ENCODE measurements at regions not wholly inside any gene's neighbourhood (a gene's known extent, or its start where the extent isn't known, plus 50 kb on each side); places are given as distances from the start of the nearest gene placed in this dataset.

DNA sequence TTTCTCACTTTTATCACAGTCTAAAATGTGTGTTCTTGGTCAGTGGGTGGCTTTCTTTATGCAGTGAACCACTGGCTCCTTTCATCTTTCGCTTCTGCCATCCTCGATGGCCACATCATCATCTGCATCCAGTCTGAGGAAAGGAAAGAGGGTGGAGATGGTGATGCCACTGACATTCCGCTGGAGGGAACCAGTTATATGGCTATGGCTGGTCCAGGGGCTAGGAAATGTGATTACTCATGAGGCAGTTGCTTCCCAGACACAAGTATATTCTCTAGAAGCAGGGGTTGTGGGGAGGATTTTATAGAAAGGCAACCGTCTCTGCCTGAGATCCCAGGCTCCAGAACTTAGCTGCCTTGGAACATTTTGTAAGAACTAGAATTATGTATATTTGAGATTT is 246.7 kb upstream of the AZI2 start:
- intact Hi-C loops (cut with micrococcal nuclease): no loop called here
- no peak overlapping the region for H3K27ac ChIP-seq (ENCODE audit: low read length)
- H3K9me3 ChIP-seq (ENCODE audit: control insufficient read depth, insufficient read depth, low read length): no peaks in the 10 kb centered on the region
- H3K36me3 ChIP-seq (ENCODE audit: control insufficient read depth, insufficient read depth, low read length): no peaks in the 10 kb centered on the region
- H3K4me3 ChIP-seq (ENCODE audit: low read length): no peak overlapping the region
- peaks cover 0 to 2% of the 10 kb centered on the region in 2 donors for H3K9me3 Mint-ChIP-seq
- H3K4me1 Mint-ChIP-seq: no peaks in the 10 kb centered on the region
- TF ChIP-seq, protein P1, sequence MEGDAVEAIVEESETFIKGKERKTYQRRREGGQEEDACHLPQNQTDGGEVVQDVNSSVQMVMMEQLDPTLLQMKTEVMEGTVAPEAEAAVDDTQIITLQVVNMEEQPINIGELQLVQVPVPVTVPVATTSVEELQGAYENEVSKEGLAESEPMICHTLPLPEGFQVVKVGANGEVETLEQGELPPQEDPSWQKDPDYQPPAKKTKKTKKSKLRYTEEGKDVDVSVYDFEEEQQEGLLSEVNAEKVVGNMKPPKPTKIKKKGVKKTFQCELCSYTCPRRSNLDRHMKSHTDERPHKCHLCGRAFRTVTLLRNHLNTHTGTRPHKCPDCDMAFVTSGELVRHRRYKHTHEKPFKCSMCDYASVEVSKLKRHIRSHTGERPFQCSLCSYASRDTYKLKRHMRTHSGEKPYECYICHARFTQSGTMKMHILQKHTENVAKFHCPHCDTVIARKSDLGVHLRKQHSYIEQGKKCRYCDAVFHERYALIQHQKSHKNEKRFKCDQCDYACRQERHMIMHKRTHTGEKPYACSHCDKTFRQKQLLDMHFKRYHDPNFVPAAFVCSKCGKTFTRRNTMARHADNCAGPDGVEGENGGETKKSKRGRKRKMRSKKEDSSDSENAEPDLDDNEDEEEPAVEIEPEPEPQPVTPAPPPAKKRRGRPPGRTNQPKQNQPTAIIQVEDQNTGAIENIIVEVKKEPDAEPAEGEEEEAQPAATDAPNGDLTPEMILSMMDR (IDR thresholded peaks at IDR 0.05): no peak
- no peak overlapping the region for H3K27ac Mint-ChIP-seq
- no peak overlapping the region for H3K4me3 Mint-ChIP-seq
- H3K27me3 Mint-ChIP-seq (ENCODE audit: low read depth in 2 of 2): no peaks in the 10 kb centered on the region
- WGBS (ENCODE audit: insufficient coverage): 78% methylated on average over 4 of the region's 4 CpGs
- ATAC-seq (no peak), DNase-seq (no peak)
- H3K36me3 Mint-ChIP-seq: no peaks in the 10 kb centered on the region
- H3K27me3 ChIP-seq (ENCODE audit: control insufficient read depth, insufficient read depth, low read length): no peaks in the 10 kb centered on the region
- no peaks in the 10 kb centered on the region for H3K4me1 ChIP-seq (ENCODE audit: control insufficient read depth, insufficient read depth, low read length)

DNA sequence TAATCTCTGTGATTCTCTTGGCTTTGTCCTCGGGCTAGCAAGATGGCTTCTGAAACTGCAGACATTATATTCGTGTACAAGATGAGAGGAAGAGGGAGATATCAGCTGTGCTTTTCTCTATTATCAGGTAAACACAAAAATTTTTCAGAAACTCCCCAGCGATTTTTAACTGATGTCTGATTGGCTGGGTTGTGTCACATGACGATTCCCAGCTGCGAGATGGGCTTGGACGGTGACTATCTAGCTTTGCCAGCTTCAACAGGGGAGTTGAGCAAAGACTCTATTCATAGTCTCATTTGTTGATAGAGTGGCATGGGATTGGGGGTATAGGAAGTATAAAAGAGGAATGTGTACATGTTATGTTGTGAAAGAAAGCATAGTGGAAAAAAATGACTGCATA is 248.8 kb upstream of the AZI2 start:
- H3K4me1 Mint-ChIP-seq: no peaks in the 10 kb centered on the region

GRCh38 chr3:28598165-28598564 is 249.5 kb upstream of the AZI2 start:
- H3K36me3 Mint-ChIP-seq: no peaks in the 10 kb centered on the region
- ATAC-seq: no peak

More for the DNA sequence above, 248.8 kb upstream of the AZI2 start:
- Histone ChIP-seq H3K36me3 (ENCODE audit: control insufficient read depth, insufficient read depth, low read length) (no peaks in the 10 kb centered on the region), H3K27me3 (ENCODE audit: control insufficient read depth, insufficient read depth, low read length) (no peaks in the 10 kb centered on the region), H3K4me3 (ENCODE audit: low read length) (no peak overlapping the region), H3K4me1 (ENCODE audit: control insufficient read depth, insufficient read depth, low read length) (no peaks in the 10 kb centered on the region), H3K9me3 (ENCODE audit: control insufficient read depth, insufficient read depth, low read length) (no peaks in the 10 kb centered on the region), H3K27ac (ENCODE audit: low read length) (no peak overlapping the region)
- H3K36me3 Mint-ChIP-seq: no peaks in the 10 kb centered on the region
- H3K27me3 Mint-ChIP-seq (ENCODE audit: low read depth in 2 of 2): no peaks in the 10 kb centered on the region
- WGBS (ENCODE audit: insufficient coverage): 91% methylated on average over 5 of the region's 6 CpGs
- peaks cover 2 to 3% of the 10 kb centered on the region in 2 donors for H3K9me3 Mint-ChIP-seq
- H3K4me3 Mint-ChIP-seq: no peak overlapping the region
- intact Hi-C loops (cut with micrococcal nuclease): no loop called here
- H3K27ac Mint-ChIP-seq: no peak overlapping the region
- no peak for ATAC-seq
- DNase-seq: no peak
- TF ChIP-seq, protein P1 (IDR thresholded peaks at IDR 0.05): no peak

GRCh38 chr3:28601291-28601690 is 252.7 kb upstream of the AZI2 start:
- no peak overlapping the region for H3K27ac Mint-ChIP-seq
- no peak overlapping the region for H3K4me3 Mint-ChIP-seq
- Histone ChIP-seq H3K27me3 (ENCODE audit: control insufficient read depth, insufficient read depth, low read length) (no peaks in the 10 kb centered on the region), H3K4me1 (ENCODE audit: control insufficient read depth, insufficient read depth, low read length) (no peaks in the 10 kb centered on the region), H3K4me3 (ENCODE audit: low read length) (no peak overlapping the region), H3K36me3 (ENCODE audit: control insufficient read depth, insufficient read depth, low read length) (no peaks in the 10 kb centered on the region), H3K27ac (ENCODE audit: low read length) (no peak overlapping the region), H3K9me3 (ENCODE audit: control insufficient read depth, insufficient read depth, low read length) (no peaks in the 10 kb centered on the region)
- H3K9me3 Mint-ChIP-seq: peaks cover 2 to 3% of the 10 kb centered on the region in 2 donors
- TF ChIP-seq, protein P1 (IDR thresholded peaks at IDR 0.05): no peak
- DNase-seq (no peak), ATAC-seq (no peak)
- WGBS (ENCODE audit: insufficient coverage): 93% methylated on average over 2 of the region's 4 CpGs
- H3K36me3 Mint-ChIP-seq: no peaks in the 10 kb centered on the region
- intact Hi-C loops (cut with micrococcal nuclease): no loop called here
- H3K4me1 Mint-ChIP-seq: no peaks in the 10 kb centered on the region
- no peaks in the 10 kb centered on the region for H3K27me3 Mint-ChIP-seq (ENCODE audit: low read depth in 2 of 2)

More at GRCh38 chr3:28598165-28598564, 249.5 kb upstream of the AZI2 start:
- TF ChIP-seq, protein P1 (IDR thresholded peaks at IDR 0.05): no peak
- Histone ChIP-seq H3K27me3 (ENCODE audit: control insufficient read depth, insufficient read depth, low read length) (no peaks in the 10 kb centered on the region), H3K4me3 (ENCODE audit: low read length) (no peak overlapping the region), H3K36me3 (ENCODE audit: control insufficient read depth, insufficient read depth, low read length) (no peaks in the 10 kb centered on the region), H3K4me1 (ENCODE audit: control insufficient read depth, insufficient read depth, low read length) (no peaks in the 10 kb centered on the region), H3K27ac (ENCODE audit: low read length) (no peak overlapping the region), H3K9me3 (ENCODE audit: control insufficient read depth, insufficient read depth, low read length) (no peaks in the 10 kb centered on the region)
- no peak overlapping the region for H3K27ac Mint-ChIP-seq
- intact Hi-C loops (cut with micrococcal nuclease): no loop called here
- no peaks in the 10 kb centered on the region for H3K27me3 Mint-ChIP-seq (ENCODE audit: low read depth in 2 of 2)
- H3K4me1 Mint-ChIP-seq: no peaks in the 10 kb centered on the region
- H3K4me3 Mint-ChIP-seq: no peak overlapping the region
- DNase-seq: no peak
- peaks cover 2 to 3% of the 10 kb centered on the region in 2 donors for H3K9me3 Mint-ChIP-seq
- WGBS (ENCODE audit: insufficient coverage): 88% methylated on average over 4 of the region's 4 CpGs
